DMS153 treated with DMSO at 0.1 percent for 48 hours (cell line): ENCODE measurements at regions not wholly inside any gene's neighbourhood (a gene's known extent, or its start where the extent isn't known, plus 50 kb on each side); places are given as distances from the start of the nearest gene placed in this dataset.
"Not testable (repeated sequence)": the region's sequence is repeated elsewhere in the genome, so short reads cannot be mapped to it uniquely, and the experiment has no call there.

Source experiments
- DNase-seq: peaks from one replicate; lab custom pipeline; 2025; ENCODE audit not compliant: unreplicated experiment; lab: John Stamatoyannopoulos, UW

DNA sequence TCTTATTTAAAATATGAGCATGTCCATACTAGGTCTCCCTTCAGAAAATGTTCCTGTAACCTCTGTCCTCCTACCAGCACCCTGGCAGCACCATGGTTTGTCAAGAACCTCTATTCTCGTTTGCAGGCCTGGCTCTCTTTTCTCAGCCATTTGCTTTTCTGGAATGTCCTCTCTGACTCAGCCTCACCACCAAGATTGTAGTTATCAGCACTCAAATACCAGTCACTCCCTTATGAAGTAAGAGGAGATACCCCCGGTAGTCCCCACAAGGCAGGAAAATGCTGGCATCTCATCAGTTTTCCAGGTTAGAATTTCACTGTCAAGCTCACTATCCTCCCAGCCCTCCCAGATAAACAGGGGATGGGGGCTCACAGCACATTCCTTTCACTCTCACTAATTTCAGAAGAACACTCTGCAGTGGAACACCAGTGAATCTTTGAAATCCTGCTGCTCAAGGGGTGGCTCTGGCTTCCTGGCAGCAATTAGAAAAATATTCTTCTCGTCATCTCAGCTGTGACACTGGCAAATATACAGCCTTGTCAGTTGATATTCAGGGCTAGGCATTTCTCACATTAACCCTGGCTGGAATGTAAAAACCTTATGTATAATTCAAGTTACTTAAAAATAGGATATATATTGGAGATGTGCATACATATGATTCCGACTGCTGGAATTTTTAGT, 129.2 kb downstream of the TBX18 start:
- DNase-seq = no peak

- no peak for DNase-seq
Observed at GRCh38 chr6:84633771-84634170, 130.6 kb downstream of the TBX18 start.

DNA sequence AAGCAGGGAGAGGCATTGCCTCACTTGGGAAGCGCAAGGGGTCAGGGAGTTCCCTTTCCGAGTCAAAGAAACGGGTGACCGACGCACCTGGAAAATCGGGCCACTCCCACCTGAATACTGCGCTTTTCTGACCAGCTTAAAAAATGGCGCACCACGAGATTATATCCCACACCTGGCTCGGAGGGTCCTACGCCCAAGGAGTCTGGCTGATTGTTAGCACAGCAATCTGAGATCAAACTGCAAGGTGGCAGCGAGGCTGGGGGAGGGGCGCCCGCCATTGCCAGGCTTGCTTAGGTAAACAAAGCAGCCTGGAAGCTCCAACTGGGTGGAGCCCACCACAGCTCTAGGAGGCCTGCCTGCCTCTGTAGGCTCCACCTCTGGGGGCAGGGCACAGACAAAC, 137.9 kb downstream of the TBX18 start:
- DNase-seq = not testable (repeated sequence)

- no peak for DNase-seq
Observed at GRCh38 chr6:84625506-84625905, 138.9 kb downstream of the TBX18 start.

GRCh38 chr6:84623956-84624680, 140.3 kb downstream of the TBX18 start:
- no peak for DNase-seq

GRCh38 chr6:84618836-84619235, 145.6 kb downstream of the TBX18 start:
- no peak for DNase-seq

DNA sequence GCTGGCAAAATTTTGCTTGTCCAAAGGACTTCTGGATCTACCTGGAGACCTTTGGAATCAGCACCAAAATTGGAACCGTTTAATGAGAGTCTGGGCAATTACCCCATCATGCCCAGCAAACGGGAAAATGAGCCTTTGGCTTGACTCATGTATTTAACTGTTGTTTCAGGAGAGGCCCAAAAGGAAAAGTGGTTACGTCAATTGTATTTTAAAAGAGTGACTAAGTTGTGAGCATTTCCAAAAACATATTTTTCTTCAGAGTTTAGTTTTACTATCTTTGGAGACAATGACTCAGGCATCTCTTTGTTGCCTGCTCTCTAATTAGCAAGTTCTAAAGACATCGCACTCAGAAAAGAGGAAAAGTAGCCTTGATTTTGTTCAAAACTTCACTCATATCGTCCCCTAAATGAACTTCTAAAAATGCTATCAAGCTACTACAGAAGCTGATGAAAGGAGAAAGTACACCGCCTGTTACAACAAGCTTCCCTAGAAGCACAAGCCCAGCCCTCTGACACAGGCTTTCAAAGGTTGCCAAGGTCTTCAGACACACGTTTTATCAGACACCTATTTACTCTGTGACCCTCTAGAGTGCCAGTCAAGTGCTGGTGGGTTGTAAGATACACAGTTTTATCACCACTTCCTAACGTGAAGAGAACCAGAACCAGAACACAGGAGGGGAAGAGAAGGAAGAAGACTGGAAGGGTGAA, 146.2 kb downstream of the TBX18 start:
- DNase-seq = no peak

- no peak for DNase-seq
Observed at GRCh38 chr6:84615987-84616386, 148.4 kb downstream of the TBX18 start.

DNA sequence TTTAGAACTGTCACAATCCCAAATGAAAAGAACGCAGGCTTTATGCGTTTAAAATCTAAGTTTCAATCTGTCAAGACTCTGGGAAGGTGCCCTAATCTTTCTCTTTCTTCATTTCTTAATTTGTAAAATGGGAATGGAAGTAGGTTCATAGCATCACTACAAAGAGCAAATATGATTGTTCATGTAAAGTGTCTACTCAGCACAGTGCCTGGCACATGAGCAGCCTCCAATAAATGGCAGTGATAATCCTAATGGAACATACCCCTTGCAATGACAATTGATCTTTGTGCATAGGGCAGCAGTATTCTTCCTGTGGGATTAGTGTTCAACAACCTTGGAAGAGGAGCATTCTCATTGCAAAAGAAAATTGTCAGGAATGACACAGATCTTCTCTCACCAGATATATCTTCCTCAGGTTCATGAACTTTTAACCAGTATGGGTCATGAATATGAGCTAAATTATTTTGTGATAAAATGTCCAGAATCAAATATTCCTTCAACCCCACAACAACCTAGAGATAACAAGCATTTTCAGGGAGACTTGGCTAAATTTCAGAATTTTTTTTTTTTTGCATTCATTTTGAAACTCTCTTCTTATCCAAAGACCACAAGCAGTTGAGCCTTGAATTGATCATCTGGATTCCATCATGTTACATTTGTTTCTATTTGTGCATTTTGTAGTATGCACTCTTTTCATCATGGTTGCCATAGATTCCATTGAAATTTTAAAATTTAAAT, 149.1 kb downstream of the TBX18 start:
- no peak for DNase-seq

DNA sequence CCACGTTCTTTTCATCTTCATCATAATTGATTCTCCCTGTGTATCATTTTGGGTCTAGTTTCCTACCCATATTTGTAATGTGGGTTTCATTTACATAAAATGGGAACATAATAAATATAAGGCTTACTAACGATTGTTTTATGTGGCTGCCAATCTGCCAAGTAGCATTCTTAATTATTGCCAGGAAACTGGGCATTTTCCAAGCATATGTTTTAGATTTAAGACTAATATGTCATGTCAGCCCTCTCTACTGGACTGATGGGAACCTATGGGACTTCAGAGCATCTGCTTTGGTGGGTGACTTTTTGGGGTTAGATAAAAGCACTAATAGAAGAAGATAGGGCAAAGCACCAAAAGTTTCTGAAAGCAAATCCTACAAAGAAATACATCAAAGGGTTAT, 157.5 kb downstream of the TBX18 start:
- DNase-seq = no peak

DNA sequence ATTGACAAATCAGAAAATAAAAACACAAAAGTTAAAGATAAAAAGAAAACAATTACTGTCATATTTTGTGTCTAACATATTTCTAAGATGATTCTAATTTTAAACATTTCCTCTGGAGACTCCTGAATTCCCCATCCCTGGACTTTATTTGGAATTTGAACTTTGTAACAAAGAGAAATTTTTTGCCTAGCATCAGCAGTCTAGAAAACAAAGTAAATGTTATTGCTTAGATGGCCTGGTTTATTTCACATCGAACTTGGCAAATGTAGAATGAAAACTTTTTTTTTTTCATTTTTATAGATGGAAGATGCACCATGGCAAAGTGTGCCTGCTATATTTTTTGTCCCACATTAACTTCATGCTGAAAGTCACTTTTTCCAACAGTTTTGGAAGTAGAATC, 159.1 kb downstream of the TBX18 start:
- no peak for DNase-seq

GRCh38 chr6:84601366-84601765, 163.0 kb downstream of the TBX18 start:
- no peak for DNase-seq

DNA sequence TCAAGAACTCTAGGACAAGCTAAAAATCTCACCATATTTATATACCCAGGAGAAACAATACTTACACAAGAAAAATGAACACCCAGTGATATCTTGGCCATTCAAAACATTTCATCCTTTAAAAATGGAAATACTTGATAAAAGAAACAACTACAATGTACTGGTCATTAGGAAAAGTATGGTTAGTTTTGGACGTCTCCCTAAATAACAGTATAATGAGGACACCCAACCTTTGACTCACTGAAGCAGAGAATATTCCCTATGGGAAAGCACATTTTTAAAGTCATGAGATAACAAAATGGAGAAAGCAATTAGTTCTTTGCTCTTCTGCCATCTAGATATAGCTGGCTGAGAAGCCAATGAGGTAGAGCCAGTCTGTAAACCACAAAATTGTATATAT, 164.4 kb downstream of the TBX18 start:
- no peak for DNase-seq

DNA sequence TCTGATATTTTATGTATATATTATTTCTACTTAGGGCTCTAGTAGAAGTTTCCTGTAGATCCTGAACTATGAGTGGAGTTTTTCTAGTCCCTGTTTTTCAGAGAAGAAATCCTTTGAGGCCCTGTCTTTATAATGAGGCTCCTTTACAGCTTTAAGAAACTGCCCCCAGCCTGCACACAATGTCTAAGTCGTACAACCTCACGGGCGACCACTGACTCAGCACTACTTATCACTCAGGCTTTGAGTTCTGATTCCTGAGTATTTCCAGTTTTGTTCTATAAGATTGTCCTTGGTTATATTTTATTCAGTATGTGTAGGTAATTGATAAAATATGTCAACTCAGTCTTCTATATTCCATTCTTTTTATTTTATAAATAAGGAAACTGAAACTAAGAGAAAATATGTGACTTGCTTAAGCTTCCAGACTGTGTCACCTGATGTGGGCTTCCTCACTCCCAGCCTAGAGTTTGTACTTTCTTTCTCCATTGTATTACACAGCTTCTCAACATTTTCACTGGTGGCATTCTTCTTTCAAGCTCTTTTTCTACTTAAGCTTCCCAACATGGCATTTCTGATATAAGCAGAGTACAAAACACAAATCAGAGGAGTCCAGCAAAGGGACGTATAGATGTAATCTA, 167.0 kb downstream of the TBX18 start:
- DNase-seq = no peak

- DNase-seq = no peak
Observed at GRCh38 chr6:84596488-84596887, 167.9 kb downstream of the TBX18 start.

DNA sequence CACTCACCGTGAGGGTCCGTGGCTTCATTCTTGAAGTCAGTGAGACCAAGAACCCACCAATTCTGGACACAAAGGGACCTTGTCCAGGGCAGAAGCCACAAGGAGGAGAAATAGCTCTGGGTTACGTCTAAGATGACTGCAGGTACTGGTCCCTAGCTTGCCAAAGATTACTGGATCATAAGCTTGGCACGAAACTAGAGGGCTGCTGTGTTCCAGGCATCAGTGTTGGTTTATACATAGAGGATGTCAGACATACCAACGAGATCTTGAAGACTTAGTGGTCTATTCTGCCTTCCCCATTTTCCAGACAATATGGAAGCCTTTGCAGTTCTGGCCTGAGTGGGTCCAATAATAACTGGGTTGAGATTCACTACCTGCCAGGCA, 175.7 kb downstream of the TBX18 start:
- no peak for DNase-seq

- DNase-seq = not testable (repeated sequence)
Observed at GRCh38 chr6:84587994-84588696, 176.3 kb downstream of the TBX18 start.

DNA sequence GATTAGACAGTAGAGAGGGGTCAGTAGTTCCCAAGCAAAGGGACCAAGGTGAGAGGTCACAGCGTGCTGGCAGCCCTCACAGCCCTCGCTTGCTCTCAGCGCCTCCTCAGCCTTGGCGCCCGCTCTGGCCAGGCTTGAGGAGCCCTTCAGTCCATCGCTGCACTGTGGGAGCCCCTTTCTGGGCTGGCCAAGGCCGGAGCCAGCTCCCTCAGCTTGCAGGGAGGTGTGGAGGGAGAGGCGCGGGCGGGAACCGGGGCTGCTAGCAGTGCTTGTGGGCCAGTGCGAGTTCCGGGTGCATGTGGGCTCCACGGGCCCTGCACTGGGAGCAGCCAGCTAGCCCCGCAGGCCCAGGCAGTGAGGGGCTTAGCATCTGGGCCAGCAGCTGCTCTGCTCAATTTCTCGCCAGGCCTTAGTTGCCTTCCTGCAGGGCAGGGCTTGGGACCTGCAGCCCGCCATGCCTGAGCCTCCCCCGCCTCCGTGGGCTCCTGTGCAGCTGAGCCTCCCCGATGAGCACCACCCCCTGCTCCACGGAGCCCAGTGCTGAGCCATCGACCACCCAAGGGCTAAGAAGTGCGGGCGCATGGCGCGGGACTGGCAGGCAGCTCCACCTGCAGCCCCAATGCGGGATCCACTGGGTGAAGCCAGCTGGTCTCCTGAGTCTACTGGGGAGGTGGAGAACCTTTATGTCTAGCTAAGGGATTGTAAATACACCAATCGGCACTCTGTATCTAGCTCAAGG, 177.0 kb downstream of the TBX18 start:
- DNase-seq = not testable (repeated sequence)

GRCh38 chr6:84583784-84584183, 180.6 kb downstream of the TBX18 start:
- DNase-seq = no peak

- no peak for DNase-seq
Observed at GRCh38 chr6:84582997-84583396, 181.4 kb downstream of the TBX18 start.
